HCT116 (cell line): ENCODE measurements at regions not wholly inside any gene's neighbourhood (a gene's known extent, or its start where the extent isn't known, plus 50 kb on each side); places are given as distances from the start of the nearest gene placed in this dataset.

Experiments
- ATAC-seq: fragments of 200-7000 bp; cut with Tn5 transposase; 2 replicates; pipeline ENCODE4 v1.9.1; 2020; ENCODE audit warnings: mild to moderate bottlenecking, moderate library complexity
- BruUV-seq: library from RNA; stranded (reverse); fragments of 400-500 nt; replicated peaks from 2 replicates; lab custom pipeline; 2021; lab: Mats Ljungman, UMichigan
- CTCF ChIA-PET: fragments of 300-600 bp; sonication (Branson Sonifier 250); formaldehyde crosslinking; loops from one replicate; lab custom pipeline; 2021; ENCODE audit warnings: antibody characterized with exemption; lab: Charles Lee
- POLR2A ChIA-PET: fragments of 300-600, 350-600 bp; sonication (Branson Sonifier 250); formaldehyde crosslinking; loops from one replicate; lab custom pipeline; 2021; ENCODE audit warnings: antibody characterized with exemption; lab: Charles Lee
- RAD21 ChIA-PET, 2 experiments: fragments of 300-600 bp; sonication (Branson Sonifier 250); formaldehyde crosslinking; loops; one replicate each; lab custom pipeline; 2023; ENCODE audit warnings: low total read pairs in 2 of 2; ENCODE audit not compliant: uncharacterized antibody in 2 of 2, unreplicated experiment in 2 of 2, low non-redundant PET in 1 of 2; lab: Charles Lee
- DNase-seq: peaks from one replicate; pipeline ENCODE4 v3.0.0-alpha.2; 2010; ENCODE audit warnings: low read depth, low spot score
- H2AFZ ChIP-seq: fragments of 200-600 bp; shearing (Covaris generic), sonication (generic); 2 replicates; pipeline ENCODE4 v1.6.1; 2017; ENCODE audit warnings: low read depth, mixed run types, mixed read lengths, antibody characterized with exemption, low read length; ENCODE audit not compliant: poor library complexity, severe bottlenecking
- H3K27ac ChIP-seq: 2 replicates; pipeline ENCODE4 v1.5.1; 2012; ENCODE audit warnings: low read depth, low read length
- H3K27me3 ChIP-seq: fragments of 200-600 bp; sonication (generic); 2 replicates; pipeline ENCODE4 v1.6.1; 2016; ENCODE audit warnings: mixed run types, low read length, mixed read lengths; ENCODE audit not compliant: insufficient read depth
- H3K36me3 ChIP-seq, 2 experiments: fragments of 200-500 bp in 1 of 2; fragments of 200-600 bp in 1 of 2; sonication (Bioruptor generic) in 1 of 2; sonication (generic) in 1 of 2; 2 replicates each; pipeline versions ENCODE4 v1.5.1 to v1.6.1; 2014 to 2016; ENCODE audit warnings: low read length in 2 of 2, inconsistent platforms in 1 of 2, mixed read lengths in 1 of 2, mixed run types in 1 of 2; ENCODE audit not compliant: insufficient read depth in 2 of 2, control insufficient read depth in 1 of 2
- H3K4me1 ChIP-seq, 2 experiments: fragments of 200-600 bp in 1 of 2; sonication (generic) in 1 of 2; 2 replicates each; pipeline versions ENCODE4 v1.5.1 to v1.6.1; 2012 to 2017; ENCODE audit warnings: low read length in 2 of 2, inconsistent platforms in 1 of 2, mild to moderate bottlenecking in 1 of 2, mixed read lengths in 1 of 2, mixed run types in 1 of 2, moderate library complexity in 1 of 2; ENCODE audit not compliant: insufficient read depth in 2 of 2, control insufficient read depth in 1 of 2
- H3K4me2 ChIP-seq: fragments of 200-600 bp; sonication (generic); 2 replicates; pipeline ENCODE4 v1.6.1; 2017; ENCODE audit warnings: mixed run types, low read length, mixed read lengths
- H3K4me3 ChIP-seq, 2 experiments: fragments of 200-600 bp in 1 of 2; sonication (generic) in 1 of 2; replicated peaks in 1 of 2; 2 replicates each; pipeline ENCODE4 v1.5.1; 2011 to 2016; ENCODE audit warnings: low read length in 2 of 2, control low read depth in 1 of 2, low read depth in 1 of 2, mild to moderate bottlenecking in 1 of 2, mixed read lengths in 1 of 2, mixed run types in 1 of 2
- H3K79me2 ChIP-seq: fragments of 200-600 bp; sonication (generic); 2 replicates; pipeline ENCODE4 v1.6.1; 2017; ENCODE audit warnings: mild to moderate bottlenecking, mixed run types, low read length, moderate library complexity, mixed read lengths; ENCODE audit not compliant: insufficient read depth
- H3K9ac ChIP-seq: fragments of 200-600 bp; sonication (generic); 2 replicates; pipeline ENCODE4 v1.6.1; 2016; ENCODE audit warnings: low read length, mixed read lengths
- H3K9me2 ChIP-seq: fragments of 200-600 bp; sonication (generic), shearing (Covaris generic); 2 replicates; pipeline ENCODE4 v1.6.1; 2017; ENCODE audit warnings: mixed run types, mild to moderate bottlenecking, moderate library complexity; ENCODE audit not compliant: insufficient read depth
- H3K9me3 ChIP-seq, 2 experiments: fragments of 200-500 bp in 1 of 2; fragments of 200-600 bp in 1 of 2; sonication (Bioruptor generic) in 1 of 2; sonication (generic) in 1 of 2; 2 replicates each; pipeline ENCODE4 v1.6.1; 2014 to 2017; ENCODE audit warnings: low read length in 2 of 2, mixed read lengths in 2 of 2, inconsistent platforms in 1 of 2, low read depth in 1 of 2, mild to moderate bottlenecking in 1 of 2, mixed run types in 1 of 2, moderate library complexity in 1 of 2; ENCODE audit not compliant: control insufficient read depth in 1 of 2, insufficient read depth in 1 of 2
- H4K20me1 ChIP-seq: fragments of 200-600 bp; sonication (generic), shearing (Covaris generic); 2 replicates; pipeline ENCODE4 v1.6.1; 2017; ENCODE audit warnings: mixed run types, mild to moderate bottlenecking, moderate library complexity; ENCODE audit not compliant: insufficient read depth
- ATF3 ChIP-seq: IDR thresholded peaks from 2 replicates; pipeline ENCODE4 v1.6.1; 2012
- CBX3 ChIP-seq: IDR thresholded peaks from 2 replicates; pipeline ENCODE4 v1.6.1; 2012; ENCODE audit warnings: low read depth
- CEBPB ChIP-seq: IDR thresholded peaks from 2 replicates; pipeline ENCODE4 v1.6.1; 2012; ENCODE audit warnings: low read depth
- CTCF ChIP-seq, 3 experiments: fragments of 200-600 bp in 1 of 3; sonication (generic) in 1 of 3; IDR thresholded peaks in 2 of 3; conservative IDR thresholded peaks in 1 of 3; 2 replicates each; pipeline ENCODE4 v1.5.1; 2012 to 2017; ENCODE audit warnings: low read depth in 2 of 3, low read length in 2 of 3, antibody characterized with exemption in 1 of 3, borderline replicate concordance in 1 of 3, control low read depth in 1 of 3, mild to moderate bottlenecking in 1 of 3, mixed read lengths in 1 of 3, mixed run types in 1 of 3, moderate library complexity in 1 of 3; ENCODE audit not compliant: insufficient read depth in 1 of 3
- EGR1 ChIP-seq: IDR thresholded peaks from 2 replicates; pipeline ENCODE4 v1.6.1; 2012; ENCODE audit warnings: low read depth
- EZH2 ChIP-seq: fragments of 200-600 bp; sonication (generic); IDR thresholded peaks from 2 replicates; pipeline ENCODE4 v1.6.1; 2017; ENCODE audit warnings: antibody characterized with exemption, mixed run types
- EZH2phosphoT487 ChIP-seq: fragments of 200-600 bp; IDR thresholded peaks from 2 replicates; pipeline ENCODE4 v1.6.1; 2018; ENCODE audit warnings: antibody characterized with exemption, borderline replicate concordance
- FOSL1 ChIP-seq: IDR thresholded peaks from 2 replicates; pipeline ENCODE4 v1.6.1; 2012; ENCODE audit warnings: low read depth
- JUND ChIP-seq: IDR thresholded peaks from 2 replicates; pipeline ENCODE4 v1.6.1; 2012
- POLR2A ChIP-seq: IDR thresholded peaks from 2 replicates; pipeline ENCODE4 v1.7.0; 2011; ENCODE audit warnings: borderline replicate concordance; ENCODE audit not compliant: insufficient read depth, insufficient read length; ENCODE audit errors: extremely low read depth
- RAD21 ChIP-seq: IDR thresholded peaks from 2 replicates; pipeline ENCODE4 v1.6.1; 2012; ENCODE audit warnings: low read depth, mild to moderate bottlenecking
- REST ChIP-seq: IDR thresholded peaks from 2 replicates; pipeline ENCODE4 v1.6.1; 2012; ENCODE audit warnings: low read depth
- SIN3A ChIP-seq: IDR thresholded peaks from 2 replicates; pipeline ENCODE4 v1.6.1; 2012; ENCODE audit warnings: low read depth
- SRF ChIP-seq: IDR thresholded peaks from 2 replicates; pipeline ENCODE4 v1.6.1; 2012; ENCODE audit warnings: low read depth
- TCF7L2 ChIP-seq: IDR thresholded peaks from 2 replicates; pipeline ENCODE4 v1.7.0; 2011; ENCODE audit warnings: borderline replicate concordance, inconsistent platforms; ENCODE audit not compliant: insufficient read depth, insufficient read length; ENCODE audit errors: extremely low read depth
- YY1 ChIP-seq: IDR thresholded peaks from 2 replicates; pipeline ENCODE4 v1.6.1; 2011; ENCODE audit warnings: low read length, low read depth, moderate library complexity, mild to moderate bottlenecking; ENCODE audit not compliant: insufficient replicate concordance; ENCODE audit errors: extremely low read depth
- ZBTB33 ChIP-seq: IDR thresholded peaks from 2 replicates; pipeline ENCODE4 v1.6.1; 2011; ENCODE audit warnings: mild to moderate bottlenecking, low read length, moderate library complexity; ENCODE audit not compliant: insufficient replicate concordance; ENCODE audit errors: extremely low read depth
- ZFX ChIP-seq: fragments of 450-650 bp; IDR thresholded peaks from 2 replicates; pipeline ENCODE4 v1.6.1; 2017
- ZNF274 ChIP-seq: fragments of 200-500 bp; sonication (Bioruptor generic); IDR thresholded peaks from 2 replicates; pipeline ENCODE4 v1.6.1; 2014; ENCODE audit warnings: mild to moderate bottlenecking, low read depth, low read length, inconsistent platforms
- intact Hi-C: fragments of 100-400 bp; cut with micrococcal nuclease; formaldehyde crosslinking; loops from 2 replicates; pipeline ENCODE4 v1.10.0; 2022

- ATAC-seq = no peak
- no peak for TF ChIP-seq SRF
- no peak for TF ChIP-seq EZH2
- TF ChIP-seq CTCF (IDR thresholded peaks at IDR 0.05 in 2 of 3, conservative IDR thresholded peaks at IDR 0.05 in 1 of 3; ENCODE audit: borderline replicate concordance in 1 of 3, insufficient read depth in 1 of 3, low read depth in 2 of 3, low read length in 2 of 3) = no peak
- no peak for TF ChIP-seq EZH2phosphoT487
- TF ChIP-seq POLR2A = no peak
- no peak for TF ChIP-seq REST
- no peak for TF ChIP-seq JUND
- TF ChIP-seq ZNF274 = no peak
- no peak for TF ChIP-seq ZFX
- no peak for TF ChIP-seq YY1
- TF ChIP-seq CBX3 = no peak
- no peak for TF ChIP-seq ATF3
- no peak for TF ChIP-seq SIN3A
- TF ChIP-seq TCF7L2 = no peak
- no peak for TF ChIP-seq CEBPB
- TF ChIP-seq FOSL1 = no peak
- TF ChIP-seq RAD21 = no peak
- no peak for TF ChIP-seq EGR1
- TF ChIP-seq ZBTB33 = no peak
- Histone ChIP-seq H3K27ac (no peak overlapping the region), H2AFZ (no peak overlapping the region), H3K4me3 (no peak overlapping the region), H3K27me3 (no peaks in the 10 kb centered on the region), H4K20me1 (no peaks in the 10 kb centered on the region), H3K9ac (no peak overlapping the region), H3K9me3 (peaks cover 11 to 16% of the 10 kb centered on the region in 2 experiments; a peak in 2 of 4 replicates), H3K4me2 (no peak overlapping the region), H3K36me3 (no peaks in the 10 kb centered on the region), H3K4me1 (no peaks in the 10 kb centered on the region), H3K79me2 (no peaks in the 10 kb centered on the region), H3K9me2 (no peaks in the 10 kb centered on the region)
- ChIA-PET RAD21 (no interaction called here), CTCF (no interaction called here), POLR2A (no interaction called here)
- DNase-seq = no peak
- no TSS peak for BruUV-seq
- intact Hi-C loops = no loop called here
These were observed 419.4 kb downstream of the GALC start for GRCh38 chr14:87573591-87573990.
